Activated T-cell treated with anti-CD3 and anti-CD28 coated beads for 48 hours (primary cell): ENCODE measurements at regions not wholly inside any gene's neighbourhood (a gene's known extent, or its start where the extent isn't known, plus 50 kb on each side); places are given as distances from the start of the nearest gene placed in this dataset.

Experiments
- DNase-seq: peaks from one replicate; pipeline ENCODE4 v3.0.0-alpha.2; 2020; ENCODE audit warnings: low read depth

DNA sequence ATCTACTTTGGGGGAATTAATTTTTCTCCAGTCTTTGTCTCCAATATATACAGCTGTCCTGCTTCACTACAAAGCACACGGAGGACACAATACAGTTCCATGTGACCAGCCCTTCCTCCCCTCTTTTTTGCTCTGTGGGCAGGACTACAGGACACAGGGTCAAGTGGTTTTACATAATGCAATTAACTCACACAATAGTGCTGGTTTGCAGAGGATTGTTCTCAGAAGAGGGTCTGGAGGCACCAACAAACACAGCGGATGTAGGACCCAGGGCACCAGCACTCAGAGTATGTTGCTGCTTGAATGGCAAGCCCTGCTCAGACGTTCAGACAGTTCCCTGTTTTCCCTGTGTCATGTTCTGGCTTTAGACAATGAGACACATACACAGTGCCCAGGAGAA, 52.0 kb upstream of the NPTX2 start:
- no peak for DNase-seq

DNA sequence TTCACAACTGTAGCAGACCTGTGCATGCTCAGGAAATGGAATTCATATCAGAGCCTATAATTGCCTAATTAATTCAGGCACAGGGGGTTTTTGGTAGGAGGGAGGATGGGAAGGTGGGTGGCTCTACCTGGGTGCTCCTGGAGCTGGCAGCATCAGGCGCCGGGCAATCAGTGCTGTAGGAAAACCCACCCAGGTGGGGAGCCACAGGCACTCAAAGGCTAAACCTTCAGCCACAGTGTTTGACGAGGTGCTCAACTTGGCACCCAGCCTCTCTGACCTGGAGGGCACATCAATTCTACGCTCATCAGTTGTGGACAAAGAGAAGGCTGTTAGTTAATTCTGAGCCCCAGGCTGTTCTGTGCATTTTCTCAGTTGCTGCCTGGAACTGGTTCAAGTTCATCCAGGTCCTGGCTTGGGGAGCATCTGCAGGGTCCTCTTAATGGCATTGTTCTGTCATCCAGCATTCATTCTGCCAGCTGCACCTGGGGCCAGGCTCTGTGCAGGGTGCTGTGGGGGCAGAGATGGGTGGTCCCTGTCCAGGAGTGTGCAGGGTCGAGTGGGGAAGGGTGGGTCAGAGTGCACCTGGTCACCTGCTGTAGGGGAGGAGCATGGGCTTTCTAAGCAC, 54.1 kb upstream of the NPTX2 start:
- DNase-seq: no peak

DNA sequence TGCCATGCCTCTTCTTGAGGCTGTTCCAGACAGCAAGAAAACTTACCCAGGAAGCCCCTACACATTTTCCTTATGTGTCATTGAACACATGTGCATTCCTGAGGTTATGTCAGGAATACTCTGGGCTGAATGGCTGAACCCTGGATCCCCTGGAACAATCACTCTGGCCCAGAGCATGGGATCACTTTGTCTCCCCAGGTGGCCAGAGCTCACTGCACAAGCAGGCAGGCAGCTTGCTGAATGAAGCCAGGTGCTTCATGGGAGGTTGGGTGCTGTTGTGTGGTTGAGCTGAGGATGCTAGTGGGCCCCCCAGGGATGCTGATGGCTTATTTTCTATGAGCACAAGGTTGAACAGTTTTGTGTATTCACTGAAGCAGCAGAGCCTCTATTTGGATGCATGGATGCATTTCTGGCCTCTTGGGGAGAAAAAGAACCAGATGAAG, 54.7 kb upstream of the NPTX2 start:
- no peak for DNase-seq

DNA sequence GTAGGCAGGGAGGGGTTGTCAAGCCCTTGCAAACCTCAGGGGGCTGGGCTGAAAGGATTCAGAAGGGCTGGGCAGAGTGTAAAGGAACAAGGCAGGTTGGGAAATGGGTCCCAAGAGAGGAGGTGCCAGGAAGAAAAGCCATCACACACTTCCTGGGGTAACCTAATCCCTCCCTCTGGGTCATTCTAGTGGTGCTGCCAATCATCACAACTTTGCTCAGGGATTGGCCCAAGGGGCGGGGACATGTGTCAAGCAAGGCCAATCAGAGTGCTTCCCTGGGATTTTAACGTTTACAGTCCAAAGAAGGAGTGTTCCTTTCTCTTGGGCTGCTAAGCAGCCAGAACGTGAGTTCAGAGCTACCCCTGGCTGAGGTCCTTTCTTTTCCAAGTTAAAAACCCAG, 57.1 kb upstream of the NPTX2 start:
- no peak for DNase-seq

DNA sequence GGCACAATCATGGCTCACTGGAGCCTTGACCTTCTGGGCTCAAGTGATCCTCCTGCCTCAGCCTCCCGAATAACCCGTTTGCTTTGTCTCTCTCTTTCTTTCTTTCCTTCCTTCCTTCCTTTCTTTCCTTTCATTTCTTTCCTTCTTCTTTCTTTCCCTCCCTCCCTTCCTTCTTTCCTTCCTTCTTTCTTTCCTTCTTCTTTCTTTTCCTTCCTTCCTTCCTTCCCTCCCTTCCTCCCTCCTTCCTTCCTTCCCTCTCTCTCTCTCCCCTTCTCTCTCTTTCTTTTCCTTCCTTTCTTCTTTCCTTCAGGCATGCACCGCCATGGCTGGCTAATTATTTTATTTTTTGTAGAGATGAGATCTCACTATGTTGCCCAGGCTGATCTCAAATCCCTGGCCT, 57.9 kb upstream of the NPTX2 start:
- DNase-seq: no peak

DNA sequence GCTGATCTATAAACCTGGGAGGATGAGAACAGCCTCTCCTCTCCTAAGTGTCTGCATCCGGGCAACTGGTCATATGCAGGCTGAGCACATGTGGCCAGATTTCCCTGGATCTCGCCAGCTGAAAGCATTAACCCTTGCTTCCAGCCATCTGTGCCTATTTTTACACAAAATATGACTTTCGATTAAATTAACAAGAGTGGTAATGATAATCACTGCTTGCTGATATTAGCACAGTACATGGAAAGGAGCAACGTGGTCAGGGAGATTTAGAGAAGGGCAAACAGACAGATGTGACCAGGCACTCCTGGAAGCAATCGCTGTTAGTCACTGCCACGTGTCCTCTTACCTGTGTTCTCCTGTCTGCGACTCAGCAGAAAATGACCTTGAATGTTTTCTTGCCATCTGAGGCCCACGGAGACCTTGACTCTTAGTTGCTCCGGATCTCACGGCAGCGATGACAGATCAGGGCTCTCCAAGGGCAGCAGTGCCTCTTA, 59.5 kb upstream of the NPTX2 start:
- no peak for DNase-seq

DNA sequence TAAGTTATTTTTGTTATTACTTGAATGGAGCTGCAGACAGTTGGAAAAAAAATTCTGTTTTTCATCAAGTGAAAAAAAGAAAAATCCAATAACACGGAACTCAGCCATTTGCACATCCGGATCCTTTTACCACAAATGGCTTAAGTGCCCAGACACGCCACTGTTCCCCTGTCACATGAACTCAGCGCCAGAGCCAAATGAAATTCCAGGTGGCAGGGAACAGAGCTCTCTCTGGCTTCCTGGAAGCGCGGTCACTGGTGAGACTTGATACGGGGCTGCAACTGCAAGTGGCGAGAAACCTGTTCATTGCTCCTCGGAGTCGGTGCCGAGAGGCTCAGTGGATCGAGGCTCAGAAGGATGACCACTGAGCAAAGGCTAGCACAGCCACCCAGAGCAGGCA, 60.8 kb upstream of the NPTX2 start:
- no peak for DNase-seq

DNA sequence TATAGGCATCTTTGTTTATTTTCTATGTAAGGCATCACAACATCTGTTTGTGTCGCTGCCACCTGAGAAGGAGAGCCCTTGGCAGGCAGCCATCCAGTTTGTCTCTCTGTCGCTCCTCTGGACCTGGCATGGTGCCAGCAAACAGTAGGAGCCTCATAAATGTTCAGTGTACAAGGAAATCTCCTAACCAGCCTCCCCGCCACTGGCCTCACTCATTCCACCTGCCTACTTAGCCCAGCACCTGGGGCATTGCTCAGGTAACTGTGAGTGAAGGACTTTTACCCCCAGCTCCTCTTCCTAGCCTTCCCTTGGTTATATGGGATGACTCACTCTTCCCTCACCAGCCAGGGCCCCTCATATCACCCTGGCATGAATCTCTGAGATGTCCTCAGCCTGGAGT, 61.7 kb upstream of the NPTX2 start:
- no peak for DNase-seq

DNA sequence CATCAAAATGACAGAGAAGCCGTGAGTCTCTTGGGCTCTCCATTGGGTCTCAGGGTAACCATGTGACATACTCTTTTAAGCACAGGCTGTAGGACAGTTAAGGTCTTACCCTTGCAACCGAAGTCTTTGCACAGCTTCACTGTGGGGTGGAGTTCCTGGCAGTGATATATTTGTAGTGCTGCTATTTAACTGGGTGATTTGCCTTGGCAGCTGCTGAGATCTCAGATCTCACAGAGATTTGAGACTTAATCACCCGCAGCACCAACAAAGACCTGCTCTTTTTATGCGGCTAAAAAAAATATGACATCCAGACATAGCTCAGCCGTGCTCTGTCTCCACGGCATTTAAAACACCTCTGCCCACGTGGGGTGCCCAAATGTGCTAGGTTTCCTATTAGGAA, 63.4 kb upstream of the NPTX2 start:
- DNase-seq: no peak

DNA sequence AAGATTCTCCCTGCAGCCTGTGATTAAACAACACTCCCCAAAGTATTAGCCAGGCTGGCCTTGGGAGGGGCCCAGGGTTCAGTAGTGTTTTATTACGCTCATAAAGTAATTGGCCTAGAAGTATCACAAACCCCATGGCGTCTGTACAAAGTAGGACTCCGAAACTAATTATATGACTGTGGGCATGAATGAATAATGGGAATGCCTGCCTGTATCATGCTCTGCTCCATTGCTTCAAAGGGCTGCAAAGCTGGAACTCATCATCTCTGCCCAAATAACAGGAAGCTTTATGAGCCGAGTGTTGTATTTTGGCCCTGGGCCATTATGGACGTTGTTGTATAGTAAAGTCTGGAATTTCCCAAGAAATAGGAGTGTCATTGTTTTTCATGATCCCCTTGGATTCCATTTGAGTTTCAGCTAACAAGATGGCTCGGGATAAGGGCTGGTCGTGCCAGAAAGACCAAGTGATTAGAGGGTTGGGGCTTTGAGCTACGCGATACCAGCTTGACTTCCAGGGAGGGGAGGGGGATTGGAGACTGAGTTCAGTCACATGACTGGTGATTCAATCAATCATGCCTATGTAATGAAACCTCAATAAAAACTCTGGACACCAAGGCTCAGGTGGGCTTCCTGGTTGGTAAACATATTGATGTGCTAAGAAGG, 65.3 kb upstream of the NPTX2 start:
- no peak for DNase-seq

DNA sequence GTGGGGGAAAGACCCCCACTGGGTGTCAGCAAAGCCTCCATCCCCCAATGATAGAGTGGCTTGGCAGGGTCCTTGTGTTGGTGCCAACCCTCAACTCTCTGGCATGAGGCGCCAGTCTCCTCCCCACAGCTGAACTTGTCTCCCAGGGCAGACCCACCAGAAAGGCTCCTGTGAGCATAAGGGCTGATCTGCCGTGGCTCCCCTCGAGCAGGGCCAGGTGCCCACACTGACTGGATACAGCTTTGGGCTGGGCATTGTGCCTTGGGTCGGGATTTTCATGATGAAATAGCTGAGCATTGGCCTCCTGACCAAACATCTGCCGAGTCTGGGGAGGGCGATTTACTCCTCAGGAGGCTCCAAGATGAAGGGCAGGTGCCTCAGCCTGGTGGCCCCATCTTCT, 68.1 kb upstream of the NPTX2 start:
- DNase-seq: no peak

DNA sequence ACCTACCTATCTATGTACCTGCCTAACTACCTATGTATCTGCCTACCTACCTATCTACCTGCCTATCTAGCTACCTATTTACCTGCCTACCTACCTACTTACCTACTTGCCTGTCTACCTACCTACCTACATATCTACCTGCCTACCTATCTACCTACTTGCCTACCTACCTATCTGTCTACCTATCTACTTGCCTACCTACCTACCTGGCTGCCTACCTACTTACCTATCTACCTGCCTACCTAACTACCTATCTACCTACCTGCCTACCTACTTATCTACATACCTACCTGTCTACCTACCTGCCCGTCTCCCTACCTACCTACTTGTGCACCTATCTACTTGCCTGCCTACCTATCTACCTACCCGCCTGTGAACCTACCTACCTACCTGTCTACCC, 68.7 kb upstream of the NPTX2 start:
- DNase-seq: no peak

DNA sequence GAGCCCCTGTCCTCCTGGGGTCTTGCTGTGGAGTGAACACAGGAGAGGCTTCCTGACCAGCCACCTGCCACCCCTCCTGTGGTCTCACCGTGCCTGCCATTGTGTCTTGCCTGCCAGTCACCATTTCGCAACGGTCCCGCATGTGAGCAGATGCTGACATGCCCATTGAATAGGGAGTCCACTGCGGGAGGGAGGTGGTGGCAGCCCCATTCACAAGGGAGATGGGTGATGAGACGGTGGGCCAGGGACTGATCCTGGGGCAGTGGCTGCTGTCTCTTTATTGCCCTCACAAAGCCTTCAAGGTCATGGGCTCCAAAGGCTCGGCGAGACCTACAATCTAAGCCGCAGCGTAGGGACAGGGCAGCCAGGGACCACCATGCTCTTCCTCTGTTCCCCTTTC, 76.0 kb upstream of the NPTX2 start:
- no peak for DNase-seq

DNA sequence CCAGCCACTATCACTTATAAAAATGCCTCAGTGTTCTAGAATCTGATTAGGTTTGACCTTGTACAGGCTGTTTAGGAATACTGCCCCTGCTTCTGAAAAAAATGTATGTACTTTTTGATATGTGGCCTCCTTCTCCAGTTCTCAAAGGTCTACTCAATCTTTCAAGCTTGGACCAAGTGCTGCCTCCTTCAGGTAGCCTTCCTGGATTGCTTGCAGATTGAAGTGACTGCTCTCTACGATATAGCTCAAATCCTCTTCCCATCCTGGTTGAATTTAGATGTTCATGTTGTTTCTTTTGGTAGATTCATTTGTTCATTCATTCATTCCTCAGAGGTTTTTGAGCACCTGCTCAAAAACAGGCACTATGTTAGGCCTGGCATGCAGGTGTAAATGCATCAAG, 77.2 kb upstream of the NPTX2 start:
- DNase-seq: no peak

DNA sequence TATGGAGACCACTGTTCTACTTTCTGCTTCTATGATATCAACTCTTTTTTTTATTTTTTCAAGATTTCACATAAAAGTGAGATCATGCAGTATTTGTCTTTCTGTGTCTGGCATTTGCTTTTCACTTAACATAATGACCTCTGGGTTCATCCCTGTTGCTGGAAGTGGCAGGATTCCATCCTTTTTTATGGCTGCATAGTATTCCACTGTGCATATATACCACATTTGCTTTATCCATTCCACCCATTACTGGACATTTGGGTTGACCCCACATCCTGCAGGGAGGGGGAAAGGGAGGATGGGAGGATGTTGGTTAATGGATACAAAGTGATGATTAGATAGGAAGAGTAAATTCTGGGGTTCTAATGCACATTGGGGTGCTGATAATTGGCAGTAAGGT, 80.3 kb upstream of the NPTX2 start:
- no peak for DNase-seq

DNA sequence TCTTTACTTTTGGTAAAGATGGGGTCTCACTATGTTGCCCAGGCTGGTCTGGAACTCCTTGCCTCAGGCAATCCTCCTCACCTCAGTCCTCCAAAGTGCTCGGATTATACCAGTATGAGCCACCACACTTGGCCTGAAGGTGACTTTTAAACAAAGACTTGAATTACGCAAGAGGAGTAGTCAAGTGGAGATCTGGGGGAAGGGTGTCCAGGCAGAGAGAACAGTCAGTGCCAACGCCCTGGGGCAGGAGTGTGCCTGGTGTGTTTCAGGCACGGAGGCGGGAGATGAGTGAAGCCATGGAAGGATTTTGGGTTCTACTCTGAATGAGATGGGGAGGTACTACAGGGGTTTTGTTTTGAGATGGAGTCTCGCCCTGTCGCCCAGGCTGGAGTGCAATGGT, 82.6 kb upstream of the NPTX2 start:
- DNase-seq: no peak

DNA sequence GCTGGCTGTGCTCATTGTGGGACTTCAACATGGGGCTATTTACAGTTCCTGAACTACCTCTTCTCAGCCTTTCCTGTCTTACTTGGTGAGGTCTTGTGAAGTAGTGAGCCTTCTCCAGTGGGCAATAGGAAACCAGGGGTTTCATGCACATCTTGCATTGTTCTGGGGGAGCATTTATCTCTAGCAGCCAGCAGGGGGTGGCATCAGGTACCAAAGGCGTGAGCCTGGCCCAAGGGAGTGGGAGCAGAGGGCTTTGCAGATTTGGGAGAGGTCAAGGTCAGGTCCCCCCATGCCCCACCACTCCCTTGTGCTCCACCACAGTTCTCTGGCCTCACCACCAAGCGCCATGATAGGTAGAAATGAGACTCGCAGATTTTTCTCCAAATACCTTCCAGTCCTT, 85.4 kb upstream of the NPTX2 start:
- no peak for DNase-seq

DNA sequence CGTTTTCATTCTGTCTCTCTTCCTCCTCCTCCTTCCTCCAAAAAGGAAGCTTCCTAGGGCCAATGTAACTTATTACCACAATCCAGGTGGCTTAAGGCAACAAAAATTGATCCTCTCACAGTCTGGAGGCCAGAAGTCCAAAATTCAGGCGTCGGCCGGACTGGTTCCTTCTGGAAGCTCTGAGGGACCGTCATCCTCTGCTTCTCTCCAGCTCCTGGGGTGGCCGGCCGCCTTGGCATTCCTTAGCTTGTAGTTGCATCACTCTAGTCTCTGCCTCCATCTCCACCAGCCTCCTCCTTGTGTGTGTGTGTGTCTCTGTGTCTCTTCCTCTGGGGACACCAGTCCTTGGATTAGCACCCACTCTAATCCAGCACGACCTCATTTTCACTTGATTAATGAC, 89.0 kb upstream of the NPTX2 start:
- DNase-seq: no peak

DNA sequence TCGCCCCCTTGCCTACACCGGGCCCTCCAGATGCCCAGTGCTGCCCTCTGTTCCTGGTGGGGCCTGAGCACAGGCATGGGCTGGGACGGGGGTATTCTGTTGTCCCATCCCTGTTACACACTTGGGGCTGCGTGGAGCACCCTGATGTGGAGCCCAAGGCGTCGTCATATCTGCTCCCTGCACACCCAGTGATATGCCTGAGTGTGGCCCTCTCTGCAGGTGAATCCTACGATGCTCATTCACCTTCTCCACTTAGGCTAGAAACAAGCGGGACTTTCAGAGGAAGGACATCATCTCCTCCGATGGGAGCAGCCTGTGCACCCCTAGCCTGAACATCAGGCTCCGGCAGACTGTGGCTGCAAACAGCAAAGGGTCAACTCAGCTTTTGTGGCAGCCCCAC, 91.0 kb upstream of the NPTX2 start:
- DNase-seq: no peak

DNA sequence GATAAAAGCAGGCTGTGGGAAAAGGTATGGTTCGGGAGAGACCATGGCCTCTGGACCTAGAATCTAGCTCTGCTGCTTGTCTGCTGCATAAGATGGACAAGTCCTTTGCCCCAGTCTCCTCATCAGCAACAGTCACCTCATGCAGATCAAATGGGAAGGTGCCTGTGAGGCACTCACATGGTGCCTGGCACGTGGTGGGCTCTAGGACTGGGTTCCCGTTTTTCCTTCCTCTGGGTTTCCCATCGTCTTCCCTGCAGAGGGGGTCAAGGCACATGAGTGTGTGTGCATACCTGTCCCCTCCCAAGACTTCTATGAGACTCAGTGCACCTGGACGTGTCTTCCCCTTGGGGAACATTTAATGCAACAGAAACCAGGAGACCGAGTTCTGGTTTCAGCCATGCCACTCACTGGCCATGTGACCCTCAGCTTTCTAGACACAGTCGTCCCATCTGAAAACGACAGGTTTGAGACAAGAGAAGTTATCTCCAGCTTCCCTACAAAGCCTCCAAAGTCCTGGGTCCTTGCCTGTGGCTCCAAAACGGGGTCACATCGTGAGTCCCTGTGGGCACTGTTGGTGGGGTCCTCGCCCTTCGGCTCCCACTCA, 95.9 kb upstream of the NPTX2 start:
- DNase-seq: no peak

DNA sequence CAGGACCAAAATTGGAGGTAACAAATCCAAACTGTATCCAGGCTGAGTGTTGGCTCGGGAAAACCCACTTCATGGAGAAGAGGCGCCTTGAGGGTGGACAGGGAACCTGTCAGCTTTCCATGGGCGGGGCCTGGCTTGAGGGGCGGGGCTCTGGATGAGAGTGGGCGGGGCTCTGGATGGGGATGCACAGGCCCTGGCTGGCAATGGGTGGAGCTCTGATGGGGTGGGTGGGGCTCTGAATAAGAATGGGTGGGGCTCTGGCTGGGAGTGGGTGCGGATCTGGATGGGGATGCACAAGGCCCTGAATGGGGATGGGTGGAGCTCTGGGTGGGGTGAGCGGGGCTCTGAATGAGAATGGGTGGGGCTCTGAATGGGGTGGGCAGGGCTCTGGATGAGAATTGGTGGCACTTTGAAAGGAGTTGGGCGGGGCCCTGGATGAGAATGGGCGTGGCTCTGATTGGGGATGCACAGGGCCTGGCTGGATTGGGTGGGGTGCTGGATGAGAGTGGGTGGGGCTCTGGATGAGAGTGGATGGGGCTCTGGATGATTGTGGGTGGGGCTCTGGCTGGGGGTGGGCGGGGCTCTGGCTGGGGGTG, 96.6 kb upstream of the NPTX2 start:
- DNase-seq: no peak

DNA sequence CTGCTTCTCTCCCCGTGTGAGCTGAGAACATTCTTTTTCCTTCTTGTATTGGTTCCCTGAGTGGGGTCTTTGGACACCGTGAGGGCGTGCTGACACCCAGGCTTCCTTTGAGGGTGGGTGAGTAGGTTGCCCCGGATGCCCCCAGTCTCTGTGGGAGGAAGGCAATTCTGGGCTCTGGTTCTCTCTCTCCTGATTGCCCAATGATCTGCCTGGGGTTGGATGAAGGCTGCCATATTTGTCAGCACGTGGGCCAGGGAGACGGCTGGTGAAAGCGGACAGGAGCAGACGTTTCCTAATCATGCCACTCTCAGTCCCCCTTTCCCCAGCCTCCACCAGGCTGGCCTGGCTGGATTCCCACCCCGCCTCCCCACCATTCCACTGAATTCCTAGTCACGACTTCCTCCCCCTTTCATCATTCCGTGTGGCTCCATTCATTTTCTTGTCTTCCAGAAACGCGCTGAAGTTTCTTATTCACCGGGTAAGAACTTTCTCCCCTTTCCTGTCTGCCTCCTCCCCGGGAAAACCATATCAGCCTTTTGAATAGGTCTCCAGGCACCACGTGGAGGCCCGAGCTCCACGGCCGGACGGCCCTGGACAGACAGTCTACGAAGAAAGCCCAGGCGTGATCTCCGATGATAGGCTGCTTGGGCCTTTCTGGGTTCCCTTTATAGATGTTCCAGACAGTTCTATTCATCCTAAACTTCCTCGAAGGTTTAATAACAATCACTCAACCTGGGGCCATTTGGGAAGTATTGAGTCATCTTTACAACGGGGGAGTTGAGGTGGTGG, 98.7 kb upstream of the NPTX2 start:
- no peak for DNase-seq

DNA sequence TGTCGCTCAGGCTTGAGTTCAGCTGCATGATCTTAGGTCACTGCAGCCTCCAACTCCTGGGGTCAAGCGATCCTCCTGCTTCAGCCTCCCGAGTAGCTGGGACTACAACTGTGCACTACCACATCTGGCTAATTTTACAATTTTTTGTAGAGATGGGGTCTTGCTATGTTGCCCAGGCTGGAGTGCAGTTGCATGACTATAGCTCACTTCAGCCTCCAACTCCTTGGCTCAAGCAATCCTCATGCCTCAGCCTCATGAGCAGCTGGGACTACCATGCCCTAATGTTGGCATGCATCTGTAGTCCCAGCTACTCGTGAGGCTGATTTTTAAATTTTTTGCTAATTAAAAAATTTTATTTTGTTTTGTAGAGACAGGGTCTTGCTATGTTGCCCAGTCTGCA, 101.9 kb upstream of the NPTX2 start:
- no peak for DNase-seq
